Stimulated activated CD8-positive, alpha-beta memory T cell treated with anti-CD3 and anti-CD28 coated beads, Interleukin-15, amount 100 ng/mL, for 48 hours (primary cell): ENCODE measurements at regions not wholly inside any gene's neighbourhood (a gene's known extent, or its start where the extent isn't known, plus 50 kb on each side); places are given as distances from the start of the nearest gene placed in this dataset.

Source experiments
- DNase-seq, 2 donors: peaks; one replicate each; pipeline ENCODE4 v3.0.0-alpha.2; 2020; ENCODE audit warnings: low read depth in 2 of 2

- no peak for DNase-seq
Measured at GRCh38 chr5:171579976-171580411, 160.5 kb downstream of the FGF18 start.

DNA sequence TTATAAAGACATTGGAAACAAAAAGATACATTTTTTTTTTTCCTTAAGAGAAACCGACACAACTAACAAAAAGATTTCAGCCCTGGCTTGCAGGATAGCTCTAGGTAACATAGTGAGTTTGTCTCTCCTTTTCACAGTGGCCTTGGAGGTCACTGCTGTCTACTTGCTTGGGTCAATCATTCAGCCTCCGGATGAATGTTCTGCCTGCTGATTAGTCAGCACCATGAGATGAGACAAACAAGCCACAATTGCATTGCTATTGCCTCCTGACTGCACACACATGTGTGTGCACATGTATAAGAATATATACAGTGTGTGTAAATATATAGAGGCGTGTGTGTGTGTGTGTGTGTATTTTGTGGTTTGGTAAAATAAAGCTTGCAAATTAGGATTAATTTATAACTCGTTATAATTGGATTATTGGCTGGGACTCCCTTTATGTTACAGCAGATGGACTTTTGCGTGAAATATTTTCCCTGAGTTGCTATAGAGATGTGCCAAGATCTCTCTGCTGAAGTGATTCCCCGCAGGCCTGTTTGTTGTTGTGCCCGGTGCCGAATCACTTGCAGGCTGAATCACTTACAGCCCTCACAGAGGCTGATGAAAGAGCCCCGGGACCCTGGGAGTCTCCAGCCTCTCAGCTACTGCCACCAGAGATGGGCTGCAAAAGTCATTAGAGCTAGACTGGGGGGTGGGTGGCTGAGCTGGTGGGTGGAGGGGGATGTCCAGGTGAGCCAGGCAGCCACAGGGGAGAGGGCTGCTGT lies 161.2 kb downstream of the FGF18 start:
- no peak for DNase-seq

DNA sequence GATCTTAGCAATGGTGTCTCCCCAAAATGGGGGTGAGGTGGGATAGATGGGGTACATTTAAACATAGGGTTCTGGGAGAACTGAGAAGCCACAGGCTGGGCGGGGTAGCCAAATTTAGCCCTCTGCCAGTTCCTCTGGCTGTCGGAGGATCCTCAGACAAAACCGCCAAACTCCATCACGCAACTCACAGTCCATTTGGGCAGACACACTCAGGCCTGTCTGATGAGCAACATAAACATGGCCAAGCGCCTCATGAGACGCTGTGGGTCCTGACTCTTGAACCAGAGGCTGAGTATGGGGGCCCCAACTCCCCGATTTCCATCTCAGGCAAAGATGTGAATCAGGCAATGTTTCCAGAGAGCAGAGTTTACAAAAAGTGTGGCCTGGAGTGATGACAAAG lies 162.3 kb downstream of the FGF18 start:
- DNase-seq, result no peak

DNA sequence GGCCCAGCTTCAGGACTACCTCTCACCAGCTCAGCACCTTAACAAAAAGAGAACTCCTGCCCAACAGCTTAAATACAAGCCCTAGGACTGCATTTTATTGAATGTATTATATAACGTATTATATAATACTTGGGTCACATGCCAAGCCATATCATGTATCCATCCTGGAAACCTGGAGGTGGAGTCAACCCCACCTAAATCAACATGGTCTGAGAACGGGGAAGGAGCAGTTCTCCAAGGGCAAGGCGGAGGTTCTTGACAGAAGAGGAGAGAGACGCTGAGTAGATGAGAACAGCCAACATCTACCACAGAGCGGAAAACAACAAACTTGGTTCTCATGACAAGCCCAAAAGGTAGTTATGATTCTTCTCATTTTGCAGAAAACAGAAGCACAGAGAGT lies 163.4 kb downstream of the FGF18 start:
- DNase-seq, result no peak

GRCh38 chr5:171585981-171586380 lies 166.5 kb downstream of the FGF18 start:
- DNase-seq, result no peak

GRCh38 chr5:171586436-171586835 lies 167.0 kb downstream of the FGF18 start:
- DNase-seq, result no peak

- DNase-seq, result no peak
Measured at GRCh38 chr5:171588046-171588445, 168.6 kb downstream of the FGF18 start.

GRCh38 chr5:171588790-171589189 lies 169.3 kb downstream of the FGF18 start:
- DNase-seq, result no peak

GRCh38 chr5:171589461-171589860 lies 170.0 kb downstream of the FGF18 start:
- DNase-seq, result no peak

DNA sequence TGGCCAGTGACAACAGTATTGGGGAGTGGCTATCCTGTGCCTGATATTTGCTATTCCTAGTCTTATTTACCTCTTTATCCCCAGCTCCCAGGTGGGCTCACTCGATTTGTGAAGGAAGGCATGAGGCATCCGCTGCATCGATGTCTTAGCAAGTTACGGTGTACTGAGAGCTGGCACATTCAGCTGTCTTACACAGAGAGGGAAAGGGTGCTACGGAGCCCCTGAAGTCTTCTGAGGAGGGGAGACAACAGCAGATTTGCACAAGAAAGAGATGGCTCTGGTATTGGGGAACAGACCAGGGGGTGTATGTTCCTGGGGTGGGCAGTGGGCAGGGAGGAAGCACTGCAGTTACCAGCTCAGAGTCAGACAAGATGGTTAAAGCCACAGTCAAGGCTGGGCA lies 172.6 kb downstream of the FGF18 start:
- DNase-seq, result no peak

DNA sequence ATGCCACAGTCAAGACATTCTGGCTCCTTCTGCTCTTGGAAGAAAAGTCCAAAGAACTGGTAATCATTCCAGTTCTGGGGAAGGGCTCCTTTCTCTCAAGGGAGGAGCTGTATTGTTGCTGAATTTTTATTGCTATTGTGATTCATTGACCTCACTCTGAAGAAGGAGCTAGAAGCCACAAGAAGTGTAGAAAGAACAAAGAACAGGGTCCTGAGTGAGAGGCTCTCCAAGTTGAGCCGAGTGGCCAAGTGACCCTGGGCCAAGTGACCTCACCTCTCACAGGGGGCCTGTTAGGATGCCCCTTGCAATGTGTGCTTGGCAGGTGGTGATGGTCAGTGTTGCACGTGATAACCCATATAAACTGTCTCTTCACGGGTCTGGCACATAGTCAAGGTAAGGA lies 173.3 kb downstream of the FGF18 start:
- no peak for DNase-seq

DNA sequence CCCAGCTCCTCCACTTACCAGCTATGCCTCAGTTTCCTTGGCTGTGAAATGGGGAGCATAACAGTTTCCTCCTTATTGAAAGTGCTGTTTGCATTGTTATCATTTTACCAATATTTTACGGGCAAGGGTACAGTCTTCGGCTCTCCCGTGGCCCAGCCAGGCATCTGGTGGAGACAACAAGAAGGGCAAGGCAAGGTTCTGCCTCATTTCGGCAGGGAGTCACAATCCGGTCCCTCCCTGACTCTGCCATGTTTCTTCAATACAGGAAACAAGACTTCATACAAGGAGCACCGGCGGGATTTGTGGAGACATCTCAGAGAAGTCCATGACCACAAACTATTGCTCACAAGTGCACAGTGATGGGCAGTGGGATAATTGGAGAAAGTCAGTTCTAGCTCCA lies 174.0 kb downstream of the FGF18 start:
- DNase-seq, result no peak

GRCh38 chr5:171593976-171594375 lies 174.5 kb downstream of the FGF18 start:
- no peak for DNase-seq

DNA sequence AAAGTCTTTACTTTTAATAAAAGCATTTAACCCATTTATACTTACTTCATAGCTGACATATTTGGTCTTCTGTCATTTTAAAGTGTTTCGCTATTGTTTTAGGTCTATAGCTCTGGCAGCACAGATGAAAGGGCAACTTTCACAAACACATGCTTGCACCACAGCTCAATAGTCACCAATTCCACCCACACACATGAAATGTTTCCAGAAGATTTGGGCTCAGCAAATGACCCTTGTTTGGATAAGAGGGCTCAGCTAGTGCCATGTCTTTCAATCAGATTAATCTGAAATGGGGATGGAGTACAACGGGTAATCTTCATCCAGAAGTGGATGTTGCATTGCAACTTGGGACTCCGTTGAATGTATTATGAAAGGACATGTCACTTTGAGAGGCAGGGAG lies 176.0 kb downstream of the FGF18 start:
- no peak for DNase-seq

GRCh38 chr5:171595801-171596231 lies 176.4 kb downstream of the FGF18 start:
- no peak for DNase-seq

GRCh38 chr5:171596391-171596878 lies 177.0 kb downstream of the FGF18 start:
- DNase-seq, result no peak

DNA sequence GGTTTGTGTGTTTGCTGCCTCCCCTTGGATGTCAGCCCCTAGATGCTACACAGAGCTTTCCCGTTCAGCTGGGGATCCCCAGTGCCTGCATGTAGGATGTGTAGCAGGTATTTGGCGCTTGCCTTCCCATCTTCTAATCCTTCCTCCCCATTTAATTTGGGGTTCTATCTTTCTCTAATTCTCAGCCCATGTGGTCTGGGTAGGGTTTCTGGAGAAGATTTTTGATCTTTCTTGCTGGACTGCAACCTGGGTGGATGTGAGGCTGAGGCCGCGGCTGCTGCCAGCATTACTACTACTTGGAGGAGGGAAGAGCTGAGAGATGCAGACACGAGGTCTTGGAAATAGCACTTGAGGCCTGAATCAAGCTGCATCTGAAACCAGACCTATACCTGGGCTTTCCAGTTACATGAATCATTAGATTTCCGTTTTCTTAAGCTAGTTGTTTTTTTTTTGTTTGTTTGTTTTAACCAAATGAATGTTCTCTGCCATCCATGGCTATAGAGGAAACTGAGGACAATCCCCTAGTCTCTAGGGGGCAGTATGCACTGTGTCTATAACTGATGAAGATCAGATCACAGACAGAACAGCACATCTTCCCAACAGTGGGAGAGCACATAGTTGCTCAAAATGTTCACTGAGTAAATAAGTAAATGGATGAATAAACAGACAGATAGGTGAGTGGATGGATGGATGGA lies 178.6 kb downstream of the FGF18 start:
- DNase-seq, result no peak

DNA sequence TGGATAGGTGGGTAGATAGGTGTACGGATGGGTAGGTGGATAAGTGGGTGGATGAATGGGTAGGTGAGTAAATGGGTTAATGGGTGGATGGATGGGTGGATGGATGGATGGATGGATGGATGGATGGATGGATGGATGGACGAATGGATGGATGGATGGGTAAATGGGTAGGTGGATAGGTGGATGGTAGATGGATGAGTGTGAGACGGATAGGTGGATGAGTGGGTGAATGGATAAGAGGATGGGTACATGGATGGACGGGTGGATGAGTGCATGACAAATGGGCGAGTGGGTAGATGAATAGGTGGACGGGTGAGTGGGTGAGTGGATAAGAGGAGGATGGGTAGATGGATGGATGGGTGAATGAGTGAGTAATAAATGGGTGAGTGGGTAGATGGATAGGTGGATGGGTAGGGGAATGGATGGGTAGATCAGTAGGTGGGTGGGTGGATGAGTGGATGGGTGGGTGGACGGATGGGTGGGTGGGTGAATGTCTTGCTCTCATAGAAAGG lies 179.2 kb downstream of the FGF18 start:
- DNase-seq, result no peak

DNA sequence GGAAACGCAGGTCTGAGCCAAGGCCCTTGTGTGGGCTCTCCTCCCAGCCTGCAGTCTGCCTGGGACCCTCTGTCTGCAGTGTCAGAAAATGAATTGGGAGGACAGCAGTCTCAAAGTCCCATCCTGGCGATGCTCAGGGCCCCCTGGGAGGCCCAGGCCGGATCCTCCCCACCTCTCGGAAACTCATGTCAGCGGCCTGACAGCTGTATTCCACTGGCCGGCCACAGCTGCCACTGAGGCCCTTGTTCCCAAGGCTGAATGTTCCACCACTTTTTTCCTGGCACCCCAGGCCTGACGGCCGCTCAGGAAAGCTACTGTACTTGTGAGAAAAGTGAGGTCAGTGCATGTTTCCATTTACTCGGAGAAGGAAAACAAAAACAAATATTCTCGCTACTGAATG lies 180.0 kb downstream of the FGF18 start:
- DNase-seq, result no peak

DNA sequence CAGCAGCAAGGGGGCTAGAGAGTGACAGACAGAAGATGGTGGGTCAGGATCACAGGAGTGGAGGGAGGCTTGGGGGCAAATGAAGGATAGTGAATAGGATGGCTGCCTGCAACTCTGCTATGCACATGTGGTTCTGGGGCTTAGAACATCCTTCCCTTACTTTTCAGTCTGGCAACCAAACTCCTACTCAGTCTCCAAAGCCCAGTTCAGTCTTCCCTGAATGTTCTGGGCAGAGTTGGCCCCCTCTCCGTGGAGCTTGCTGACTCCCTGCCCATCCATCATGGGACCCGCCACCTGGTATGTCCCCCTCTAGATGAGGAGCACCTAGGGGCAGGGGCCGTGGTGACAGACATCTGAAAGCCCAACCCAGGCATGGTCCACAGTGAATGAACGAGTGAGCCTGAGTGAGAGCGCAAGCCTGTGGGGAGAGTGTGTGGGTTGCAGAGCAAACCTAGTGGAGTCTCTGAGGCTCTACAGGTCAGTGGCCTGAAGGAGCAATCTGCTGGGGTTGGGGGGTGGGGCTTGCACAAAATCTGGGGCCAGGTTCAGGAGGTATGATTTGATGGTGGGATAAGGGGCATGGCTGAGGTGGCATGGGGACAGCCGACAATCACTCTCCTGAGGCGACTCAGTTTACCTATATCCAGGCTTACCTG lies 180.6 kb downstream of the FGF18 start:
- no peak for DNase-seq

- no peak for DNase-seq
Measured at GRCh38 chr5:171600741-171601265, 181.4 kb downstream of the FGF18 start.

DNA sequence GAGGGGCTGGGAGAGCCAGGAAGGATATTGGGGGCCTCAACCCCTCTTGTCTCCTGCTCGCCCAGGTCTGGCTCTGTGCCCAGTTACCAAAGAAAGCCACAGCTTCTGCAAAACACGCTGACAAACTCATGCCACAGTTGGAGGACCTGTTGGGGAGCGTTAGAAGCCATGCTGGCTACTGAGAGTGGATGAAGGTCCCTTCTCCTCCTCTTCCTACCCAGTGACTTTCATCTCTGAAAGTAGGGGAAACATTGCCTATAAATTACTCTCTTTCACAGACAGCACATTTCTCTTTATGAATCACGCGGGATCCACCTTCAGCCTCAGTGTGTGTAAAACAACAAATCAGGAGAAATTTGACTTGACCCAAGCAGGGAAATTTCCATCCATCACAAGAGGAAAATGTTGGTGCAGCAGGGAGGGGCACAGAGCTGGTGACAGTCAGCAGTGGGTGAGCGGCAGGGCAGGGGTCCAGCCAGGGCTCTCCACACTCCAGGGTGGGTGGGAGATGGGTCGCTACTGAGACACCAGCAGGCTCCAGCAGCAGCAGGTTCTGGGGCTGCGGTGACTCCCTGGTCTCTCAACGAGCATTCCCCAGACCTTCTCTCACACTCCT lies 181.9 kb downstream of the FGF18 start:
- peak in 1 of 2 donors; percentile 14 for DNase-seq
